Liver (tissue), 8 donors: ENCODE measurements at regions not wholly inside any gene's neighbourhood (a gene's known extent, or its start where the extent isn't known, plus 50 kb on each side); places are given as distances from the start of the nearest gene placed in this dataset.

Experiments
- DNase-seq: peaks from one replicate; pipeline ENCODE4 v3.0.0-alpha.2; 2017; ENCODE audit warnings: low spot score
- H3K27ac ChIP-seq, 2 donors: one replicate each; pipeline ENCODE4 v1.7.0; 2013; ENCODE audit warnings: inconsistent platforms in 2 of 2, low read length in 2 of 2, control low read depth in 1 of 2, low read depth in 1 of 2, mild to moderate bottlenecking in 1 of 2
- H3K27me3 ChIP-seq, 4 donors: one replicate each; pipeline versions ENCODE4 v1.6.1 to v1.7.0; 2013; ENCODE audit warnings: low read length in 3 of 4, inconsistent platforms in 1 of 4, mild to moderate bottlenecking in 1 of 4, moderate library complexity in 1 of 4; ENCODE audit not compliant: control insufficient read depth in 4 of 4, insufficient read depth in 4 of 4
- H3K36me3 ChIP-seq, 4 donors: one replicate each; pipeline versions ENCODE4 v1.6.1 to v1.7.0; 2013; ENCODE audit warnings: low read length in 3 of 4, mild to moderate bottlenecking in 3 of 4, low read depth in 1 of 4, moderate library complexity in 1 of 4; ENCODE audit not compliant: control insufficient read depth in 4 of 4, insufficient read depth in 3 of 4
- H3K4me1 ChIP-seq, 4 donors: one replicate each; pipeline versions ENCODE4 v1.6.1 to v1.7.0; 2013; ENCODE audit warnings: low read length in 3 of 4, mild to moderate bottlenecking in 3 of 4, moderate library complexity in 1 of 4; ENCODE audit not compliant: control insufficient read depth in 4 of 4, insufficient read depth in 4 of 4
- H3K4me3 ChIP-seq, 3 donors: one replicate each; pipeline versions ENCODE4 v1.6.1 to v1.7.0; 2013; ENCODE audit warnings: low read length in 3 of 3, control low read depth in 1 of 3, low read depth in 1 of 3, mild to moderate bottlenecking in 1 of 3
- H3K9ac ChIP-seq, 2 donors: one replicate each; pipeline ENCODE4 v1.7.0; 2013; ENCODE audit warnings: low read length in 2 of 2, mild to moderate bottlenecking in 2 of 2, moderate library complexity in 2 of 2, control low read depth in 1 of 2, low read depth in 1 of 2
- H3K9me3 ChIP-seq, 4 donors: one replicate each; pipeline versions ENCODE4 v1.6.1 to v1.7.0; 2013; ENCODE audit warnings: low read length in 3 of 4; ENCODE audit not compliant: control insufficient read depth in 4 of 4
- CTCF ChIP-seq: fragments of 150-350 bp; IDR thresholded peaks from 2 replicates; pipeline ENCODE4 v1.5.1; 2017; ENCODE audit warnings: improper control_type of control experiment, low read depth, low read length; ENCODE audit not compliant: missing input control
- EGR1 ChIP-seq, 2 donors: IDR thresholded peaks; 2 replicates each; pipeline ENCODE4 v1.6.1; 2016 to 2018; ENCODE audit warnings: antibody characterized with exemption in 2 of 2, low read depth in 2 of 2
- FOXA1 ChIP-seq: IDR thresholded peaks from 2 replicates; pipeline ENCODE4 v1.6.1; 2016; ENCODE audit warnings: antibody characterized with exemption
- FOXA2 ChIP-seq: IDR thresholded peaks from 2 replicates; pipeline ENCODE4 v1.6.1; 2016; ENCODE audit warnings: antibody characterized with exemption
- GABPA ChIP-seq, 2 donors: IDR thresholded peaks in 1 of 2; conservative IDR thresholded peaks in 1 of 2; 2 replicates each; pipeline ENCODE4 v1.6.1; 2016; ENCODE audit warnings: antibody characterized with exemption in 2 of 2, mild to moderate bottlenecking in 1 of 2, moderate library complexity in 1 of 2
- HNF4A ChIP-seq, 2 donors: conservative IDR thresholded peaks; 2 replicates each; pipeline ENCODE4 v1.6.1; 2016; ENCODE audit warnings: antibody characterized with exemption in 2 of 2, mild to moderate bottlenecking in 2 of 2
- HNF4G ChIP-seq: IDR thresholded peaks from 2 replicates; pipeline ENCODE4 v1.6.1; 2016; ENCODE audit warnings: antibody characterized with exemption
- JUND ChIP-seq, 2 donors: IDR thresholded peaks; 2 replicates each; pipeline ENCODE4 v1.6.1; 2016; ENCODE audit warnings: antibody characterized with exemption in 2 of 2
- MAX ChIP-seq: IDR thresholded peaks from 2 replicates; pipeline ENCODE4 v1.6.1; 2016; ENCODE audit warnings: antibody characterized with exemption
- NR2F2 ChIP-seq: IDR thresholded peaks from 2 replicates; pipeline ENCODE4 v1.6.1; 2016; ENCODE audit warnings: antibody characterized with exemption
- RAD21 ChIP-seq, 2 donors: IDR thresholded peaks; 2 replicates each; pipeline ENCODE4 v1.6.1; 2016; ENCODE audit warnings: antibody characterized with exemption in 2 of 2, mild to moderate bottlenecking in 2 of 2
- RXRA ChIP-seq, 2 donors: IDR thresholded peaks; 2 replicates each; pipeline ENCODE4 v1.6.1; 2017 to 2018; ENCODE audit warnings: antibody characterized with exemption in 2 of 2, mild to moderate bottlenecking in 1 of 2
- SP1 ChIP-seq: IDR thresholded peaks from 2 replicates; pipeline ENCODE4 v1.6.1; 2018; ENCODE audit warnings: antibody characterized with exemption, mild to moderate bottlenecking
- TAF1 ChIP-seq: conservative IDR thresholded peaks from 2 replicates; pipeline ENCODE4 v1.6.1; 2016; ENCODE audit warnings: antibody characterized with exemption, mild to moderate bottlenecking
- YY1 ChIP-seq: IDR thresholded peaks from 2 replicates; pipeline ENCODE4 v1.6.1; 2016; ENCODE audit warnings: antibody characterized with exemption, mild to moderate bottlenecking
- ZBTB33 ChIP-seq: IDR thresholded peaks from 2 replicates; pipeline ENCODE4 v1.6.1; 2016; ENCODE audit warnings: antibody characterized with exemption
- WGBS: extraction: QIAGEN DNeasy Blood & Tissue Kit; methylation state at CpG from one replicate; pipeline ENCODE4 v1.1.7; 2013; 5-methylcytosine and 5-hydroxymethylcytosine counted together
- TF ChIP-seq, protein P1 (sequence below): IDR thresholded peaks from 2 replicates; pipeline ENCODE4 v1.6.1; 2016; ENCODE audit warnings: antibody characterized with exemption
- TF ChIP-seq, protein P2 (sequence below): IDR thresholded peaks from 2 replicates; pipeline ENCODE4 v1.6.1; 2016; ENCODE audit warnings: antibody characterized with exemption, mild to moderate bottlenecking
- donor health status: healthy.
- donor health status: healthy.
- donor health status: healthy.
- donor health status: healthy.
- donor health status: healthy.

- Histone ChIP-seq H3K27me3 (no peaks in the 10 kb centered on the region), H3K9ac (no peak overlapping the region), H3K4me1 (no peaks in the 10 kb centered on the region), H3K27ac (no peak overlapping the region), H3K36me3 (no peaks in the 10 kb centered on the region), H3K4me3 (no peak overlapping the region), H3K9me3 (no peaks in the 10 kb centered on the region)
- TF ChIP-seq JUND (IDR thresholded peaks at IDR 0.05) (no peak), GABPA (IDR thresholded peaks at IDR 0.05 in 1 of 2, conservative IDR thresholded peaks at IDR 0.05 in 1 of 2) (no peak), HNF4A (conservative IDR thresholded peaks at IDR 0.05) (no peak), RAD21 (IDR thresholded peaks at IDR 0.05) (no peak)
- no peak for DNase-seq
Observed at GRCh38 chr2:4475618-4476017, 772.2 kb downstream of the DCDC2C start.

DNA sequence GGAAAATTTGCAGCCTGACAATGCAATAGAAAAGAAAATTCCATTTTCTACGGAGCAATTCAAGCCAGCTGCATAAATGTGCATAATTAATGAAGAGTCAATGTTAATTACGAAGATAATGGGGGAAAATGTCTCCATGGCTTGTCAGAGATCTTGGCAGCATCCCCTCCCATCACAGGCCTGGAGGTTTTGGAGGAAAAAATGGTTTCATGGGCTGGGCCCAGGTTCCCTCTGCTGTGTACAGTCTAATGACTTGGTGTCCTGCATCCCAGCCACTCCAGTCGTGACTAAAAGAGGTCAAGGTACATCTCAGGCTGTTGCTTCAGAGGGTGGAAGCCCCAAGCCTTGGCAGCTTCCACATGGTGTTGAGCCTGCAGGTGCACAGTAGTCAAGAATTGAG lies 779.7 kb downstream of the DCDC2C start:
- H3K9ac ChIP-seq: no peak overlapping the region
- no peaks in the 10 kb centered on the region for H3K9me3 ChIP-seq
- TF ChIP-seq SP1 (no peak), TAF1 (no peak)
- H3K27ac ChIP-seq: no peak overlapping the region
- no peaks in the 10 kb centered on the region for H3K36me3 ChIP-seq
- H3K4me3 ChIP-seq: no peak overlapping the region
- WGBS: 45% methylated on average over 3 of the region's 3 CpGs
- no peaks in the 10 kb centered on the region for H3K27me3 ChIP-seq
- H3K4me1 ChIP-seq: no peaks in the 10 kb centered on the region
- DNase-seq: no peak

DNA sequence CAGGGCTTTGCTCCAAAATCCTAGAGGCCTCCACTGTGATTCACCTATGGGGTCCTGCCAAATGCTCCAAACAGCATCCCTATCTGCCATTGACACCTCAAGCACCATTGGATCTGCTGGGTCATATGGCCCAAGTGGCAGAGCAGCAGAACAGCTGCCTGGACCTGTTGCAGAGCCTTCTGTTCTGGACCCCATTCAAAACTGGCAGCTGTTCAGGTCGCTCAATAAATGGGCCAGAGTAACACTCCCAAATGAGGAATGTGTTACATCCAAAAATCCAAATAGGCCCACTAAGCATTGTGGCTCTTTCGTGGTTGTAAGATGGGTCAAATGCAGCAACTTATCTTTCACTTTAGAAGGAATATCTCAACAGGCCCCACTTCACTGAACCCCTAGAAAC lies 783.6 kb downstream of the DCDC2C start:
- H3K9ac ChIP-seq: no peak overlapping the region
- H3K4me3 ChIP-seq: no peak overlapping the region
- H3K9me3 ChIP-seq: no peaks in the 10 kb centered on the region
- 52% methylated on average over 2 of the region's 2 CpGs for WGBS
- H3K36me3 ChIP-seq: no peaks in the 10 kb centered on the region
- no peaks in the 10 kb centered on the region for H3K4me1 ChIP-seq
- TF ChIP-seq, protein P1, sequence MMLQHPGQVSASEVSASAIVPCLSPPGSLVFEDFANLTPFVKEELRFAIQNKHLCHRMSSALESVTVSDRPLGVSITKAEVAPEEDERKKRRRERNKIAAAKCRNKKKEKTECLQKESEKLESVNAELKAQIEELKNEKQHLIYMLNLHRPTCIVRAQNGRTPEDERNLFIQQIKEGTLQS: no peak
- TF ChIP-seq EGR1 (IDR thresholded peaks at IDR 0.05; ENCODE audit: low read depth in 2 of 2): no peak
- TF ChIP-seq RXRA (IDR thresholded peaks at IDR 0.05): no peak
- TF ChIP-seq FOXA2: no peak
- TF ChIP-seq MAX: no peak
- TF ChIP-seq HNF4G: no peak
- TF ChIP-seq FOXA1: no peak
- TF ChIP-seq JUND (IDR thresholded peaks at IDR 0.05): no peak
- TF ChIP-seq CTCF: no peak
- TF ChIP-seq ZBTB33: no peak
- TF ChIP-seq TAF1: no peak
- no peak for TF ChIP-seq GABPA (IDR thresholded peaks at IDR 0.05 in 1 of 2, conservative IDR thresholded peaks at IDR 0.05 in 1 of 2)
- no peak for TF ChIP-seq RAD21 (IDR thresholded peaks at IDR 0.05)
- TF ChIP-seq, protein P2, sequence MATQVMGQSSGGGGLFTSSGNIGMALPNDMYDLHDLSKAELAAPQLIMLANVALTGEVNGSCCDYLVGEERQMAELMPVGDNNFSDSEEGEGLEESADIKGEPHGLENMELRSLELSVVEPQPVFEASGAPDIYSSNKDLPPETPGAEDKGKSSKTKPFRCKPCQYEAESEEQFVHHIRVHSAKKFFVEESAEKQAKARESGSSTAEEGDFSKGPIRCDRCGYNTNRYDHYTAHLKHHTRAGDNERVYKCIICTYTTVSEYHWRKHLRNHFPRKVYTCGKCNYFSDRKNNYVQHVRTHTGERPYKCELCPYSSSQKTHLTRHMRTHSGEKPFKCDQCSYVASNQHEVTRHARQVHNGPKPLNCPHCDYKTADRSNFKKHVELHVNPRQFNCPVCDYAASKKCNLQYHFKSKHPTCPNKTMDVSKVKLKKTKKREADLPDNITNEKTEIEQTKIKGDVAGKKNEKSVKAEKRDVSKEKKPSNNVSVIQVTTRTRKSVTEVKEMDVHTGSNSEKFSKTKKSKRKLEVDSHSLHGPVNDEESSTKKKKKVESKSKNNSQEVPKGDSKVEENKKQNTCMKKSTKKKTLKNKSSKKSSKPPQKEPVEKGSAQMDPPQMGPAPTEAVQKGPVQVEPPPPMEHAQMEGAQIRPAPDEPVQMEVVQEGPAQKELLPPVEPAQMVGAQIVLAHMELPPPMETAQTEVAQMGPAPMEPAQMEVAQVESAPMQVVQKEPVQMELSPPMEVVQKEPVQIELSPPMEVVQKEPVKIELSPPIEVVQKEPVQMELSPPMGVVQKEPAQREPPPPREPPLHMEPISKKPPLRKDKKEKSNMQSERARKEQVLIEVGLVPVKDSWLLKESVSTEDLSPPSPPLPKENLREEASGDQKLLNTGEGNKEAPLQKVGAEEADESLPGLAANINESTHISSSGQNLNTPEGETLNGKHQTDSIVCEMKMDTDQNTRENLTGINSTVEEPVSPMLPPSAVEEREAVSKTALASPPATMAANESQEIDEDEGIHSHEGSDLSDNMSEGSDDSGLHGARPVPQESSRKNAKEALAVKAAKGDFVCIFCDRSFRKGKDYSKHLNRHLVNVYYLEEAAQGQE: no peak
- TF ChIP-seq NR2F2: no peak
- no peak for TF ChIP-seq HNF4A (conservative IDR thresholded peaks at IDR 0.05)
- TF ChIP-seq SP1: no peak
- no peak for TF ChIP-seq YY1
- no peak for DNase-seq
- no peak overlapping the region for H3K27ac ChIP-seq
- H3K27me3 ChIP-seq: no peaks in the 10 kb centered on the region
